Right cardiac atrium (tissue), 5 donors: ENCODE measurements at regions not wholly inside any gene's neighbourhood (a gene's known extent, or its start where the extent isn't known, plus 50 kb on each side); places are given as distances from the start of the nearest gene placed in this dataset.

ENCODE experiments used
- ATAC-seq, 2 donors: fragments of 200-7000 bp; cut with Tn5 transposase; one replicate each; pipeline versions ENCODE4 v1.8.0 to v1.9.1; 2020; ENCODE audit warnings: moderate library complexity in 2 of 2, mild to moderate bottlenecking in 1 of 2
- DNase-seq, 3 donors: peaks; one replicate each; pipeline ENCODE4 v3.0.0-alpha.2; 2020
- H3K27ac ChIP-seq: one replicate; pipeline ENCODE4 v1.5.1; 2013; ENCODE audit warnings: mild to moderate bottlenecking, low read length, control low read depth, moderate library complexity
- H3K27me3 ChIP-seq: one replicate; pipeline ENCODE4 v1.6.1; 2013; ENCODE audit not compliant: control insufficient read depth, insufficient read depth
- H3K4me1 ChIP-seq: one replicate; pipeline ENCODE4 v1.6.1; 2013; ENCODE audit warnings: low read length; ENCODE audit not compliant: control insufficient read depth, insufficient read depth
- H3K4me3 ChIP-seq: one replicate; pipeline ENCODE4 v1.5.1; 2013; ENCODE audit warnings: low read length, control low read depth
- H3K9me3 ChIP-seq: one replicate; pipeline ENCODE4 v1.6.1; 2013; ENCODE audit warnings: low read length; ENCODE audit not compliant: control insufficient read depth
- WGBS: extraction: QIAGEN DNeasy Blood & Tissue Kit; methylation state at CpG from one replicate; pipeline ENCODE4 v1.1.7; 2013; 5-methylcytosine and 5-hydroxymethylcytosine counted together
- intact Hi-C, 4 donors: fragments of 100-400 bp; cut with DNase I; formaldehyde crosslinking; loops; one replicate each; pipeline versions ENCODE4 v1.11.0 to v1.14.0; 2022 to 2023
- donor health status: healthy with polysubstance abuse.
- donor health status: DM: no; HTN: yes; CAD: no.
- donor health status: DM: no; HTN: no; CAD: no.
- donor health status: DM: no; HTN: yes; CAD: no; lungs with severe emphysema.
- donor health status: DM: yes; HTN: yes; CAD: no.

- no peaks in the 10 kb centered on the region for H3K4me1 ChIP-seq
- DNase-seq (peak; percentile 36 to 79 (median 74)), ATAC-seq (peak; percentile 41 to 89)
- no peaks in the 10 kb centered on the region for H3K27me3 ChIP-seq
- intact Hi-C loops: no loop called here
- no peak overlapping the region for H3K27ac ChIP-seq
- 48% methylated on average over 11 of the region's 11 CpGs for WGBS
- no peak overlapping the region for H3K4me3 ChIP-seq
- H3K9me3 ChIP-seq: no peaks in the 10 kb centered on the region
Observed at GRCh38 chr3:163058031-163058854, 1561.6 kb downstream of the OTOL1 start.

- peaks cover 6% of the 10 kb centered on the region for H3K9me3 ChIP-seq
- no peak for ATAC-seq
- 67% methylated on average over 2 of the region's 2 CpGs for WGBS
- H3K27ac ChIP-seq: no peak overlapping the region
- H3K4me1 ChIP-seq: no peaks in the 10 kb centered on the region
- H3K27me3 ChIP-seq: no peaks in the 10 kb centered on the region
- no peak for DNase-seq
- no peak overlapping the region for H3K4me3 ChIP-seq
- intact Hi-C loops: no loop called here
Observed at GRCh38 chr3:163071713-163072112, 1575.1 kb downstream of the OTOL1 start.
